Stimulated activated CD4-positive, alpha-beta T cell treated with anti-CD3 and anti-CD28 coated beads, Interleukin-4, amount 100 ng/mL, for 4 hours (primary cell): ENCODE measurements at regions not wholly inside any gene's neighbourhood (a gene's known extent, or its start where the extent isn't known, plus 50 kb on each side); places are given as distances from the start of the nearest gene placed in this dataset.
"Not testable (repeated sequence)": the region's sequence is repeated elsewhere in the genome, so short reads cannot be mapped to it uniquely, and the experiment has no call there.

ENCODE experiments used
- DNase-seq, 2 experiments: peaks; one replicate each; pipeline ENCODE4 v3.0.0-alpha.2; 2020

DNA sequence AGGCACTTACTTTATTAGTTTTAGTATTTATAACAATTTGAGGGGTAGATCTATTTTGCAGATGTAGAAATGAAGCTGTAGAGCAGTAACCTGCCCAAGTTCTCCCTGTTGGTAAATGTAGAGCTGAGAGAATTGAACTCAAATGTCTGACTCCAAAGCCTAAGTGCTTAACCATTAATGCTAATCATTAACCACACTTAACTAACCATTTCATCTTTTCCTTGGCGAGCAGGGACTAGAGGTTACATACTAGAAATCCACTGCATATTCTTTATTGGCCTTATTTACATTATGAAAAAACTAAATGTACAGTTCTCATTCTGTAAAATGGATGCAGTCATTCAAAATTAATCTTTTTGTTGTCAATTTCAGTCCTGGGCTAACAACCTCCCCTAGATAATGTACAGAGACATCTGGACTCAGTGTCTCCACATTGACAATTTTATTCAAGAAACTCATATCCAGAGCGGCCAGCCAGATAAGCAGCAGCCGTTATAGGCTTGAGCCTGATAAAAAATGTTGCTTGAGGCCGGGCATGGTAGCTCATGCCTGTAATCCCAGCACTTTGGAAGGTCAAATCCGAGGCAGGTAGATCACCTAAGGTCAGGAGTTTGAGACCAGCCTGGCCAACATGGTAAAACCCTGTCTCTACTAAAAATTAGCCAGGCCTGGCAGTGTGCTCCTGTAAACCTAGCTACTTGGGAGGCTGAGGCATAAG, 76.7 kb upstream of the PICALM start:
- no peak for DNase-seq

- no peak for DNase-seq
These were observed 76.0 kb upstream of the PICALM start for GRCh38 chr11:86144846-86145245.

DNA sequence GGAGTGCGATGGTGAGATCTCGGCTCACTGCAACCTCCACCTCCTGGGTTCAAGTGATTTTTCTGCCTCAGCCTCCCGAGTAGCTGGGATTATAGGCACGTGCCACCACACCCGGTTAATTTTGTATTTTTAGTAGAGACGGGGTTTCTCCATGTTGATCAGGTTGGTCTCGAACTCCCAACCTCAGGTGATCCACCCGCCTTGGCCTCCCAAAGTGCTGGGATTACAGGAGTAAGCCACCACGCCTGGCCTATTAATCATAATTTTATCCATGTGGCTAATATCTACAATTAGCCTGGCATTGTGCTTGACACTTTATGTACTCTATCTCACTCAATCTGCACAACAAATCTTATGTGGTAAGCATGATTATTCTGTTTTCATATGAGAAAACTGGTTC, 75.2 kb upstream of the PICALM start:
- not testable (repeated sequence) for DNase-seq

DNA sequence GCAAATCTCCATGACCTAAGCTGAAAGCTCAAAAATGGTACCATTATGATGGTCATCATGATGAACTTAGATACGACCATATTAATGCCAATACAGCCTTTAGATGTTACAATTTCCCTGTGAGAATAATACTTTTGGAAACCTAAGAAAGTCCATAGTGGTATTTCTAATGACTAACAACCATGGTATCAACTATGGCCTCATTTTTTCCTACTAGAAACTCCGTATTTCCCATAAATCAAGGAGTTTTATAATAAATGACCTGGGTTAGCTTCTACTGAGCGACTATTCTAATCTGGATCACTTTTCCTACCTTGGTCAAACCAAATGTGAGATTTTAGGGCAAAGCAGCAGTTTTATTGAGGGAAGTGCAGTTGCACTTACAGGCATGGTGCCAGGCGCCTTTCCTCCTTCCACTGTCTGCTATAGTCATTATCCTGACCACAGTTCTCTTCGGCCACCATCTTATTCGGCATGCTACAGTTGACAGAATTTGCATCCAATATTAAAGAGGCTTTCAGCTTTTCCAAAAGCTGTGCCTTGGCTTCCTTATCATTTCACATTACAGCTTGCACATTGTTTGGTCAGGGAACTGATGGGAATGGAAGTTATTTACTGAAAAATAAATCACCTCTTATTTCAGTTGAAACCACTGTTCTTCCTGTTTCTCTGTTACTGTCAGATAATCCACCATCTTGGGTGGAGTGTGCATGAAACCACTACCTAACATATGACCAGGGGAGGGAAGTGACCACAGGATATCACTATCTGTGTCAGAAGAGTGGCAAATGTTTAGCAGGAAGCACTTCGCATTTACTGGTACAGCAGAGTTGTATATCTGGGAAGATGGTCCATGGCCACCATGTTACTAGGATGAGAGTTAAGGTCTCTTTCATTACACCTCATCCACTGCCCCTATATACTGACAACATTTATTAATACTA, 74.5 kb upstream of the PICALM start:
- DNase-seq: no peak

- no peak for DNase-seq
These were observed 73.3 kb upstream of the PICALM start for GRCh38 chr11:86142170-86142569.

DNA sequence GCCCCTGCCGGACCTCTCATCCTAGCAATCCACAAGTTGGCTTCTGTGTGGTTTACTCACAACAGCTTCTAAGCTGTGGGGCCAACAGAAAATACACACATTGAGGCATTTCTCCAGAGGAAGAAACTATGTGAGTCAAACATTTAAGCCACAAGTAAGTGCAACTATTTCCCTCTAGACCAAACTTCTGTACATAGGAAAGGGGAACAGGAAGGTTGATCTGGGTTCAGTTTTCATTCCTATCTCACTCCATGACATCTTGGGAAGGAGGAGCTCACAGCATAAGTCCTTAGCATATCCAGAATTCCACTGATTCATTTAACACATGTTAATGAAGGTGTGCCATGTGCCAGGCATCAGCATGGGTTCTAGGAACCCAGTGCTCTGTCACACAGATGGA, 72.8 kb upstream of the PICALM start:
- DNase-seq: no peak

- DNase-seq: no peak
These were observed 71.6 kb upstream of the PICALM start for GRCh38 chr11:86140334-86140990.

DNA sequence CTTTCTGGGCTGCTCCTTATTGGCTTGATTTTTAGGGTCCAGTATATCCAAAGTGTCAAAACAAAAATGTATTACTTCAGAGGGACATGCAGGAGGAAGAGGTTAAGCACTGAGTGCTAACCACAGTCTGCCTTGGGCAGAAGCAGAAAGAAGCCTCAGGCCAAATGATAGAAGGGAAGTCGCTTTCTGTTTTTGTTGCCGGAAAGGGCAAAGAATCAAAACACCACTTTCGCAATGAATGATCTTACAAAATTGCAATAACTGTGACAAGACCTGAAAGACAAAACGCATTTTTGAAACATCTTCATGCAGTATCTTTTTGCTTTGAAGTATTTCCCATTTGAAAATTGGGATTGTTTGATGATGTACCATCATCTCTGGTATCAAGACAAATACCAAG, 70.1 kb upstream of the PICALM start:
- no peak for DNase-seq

DNA sequence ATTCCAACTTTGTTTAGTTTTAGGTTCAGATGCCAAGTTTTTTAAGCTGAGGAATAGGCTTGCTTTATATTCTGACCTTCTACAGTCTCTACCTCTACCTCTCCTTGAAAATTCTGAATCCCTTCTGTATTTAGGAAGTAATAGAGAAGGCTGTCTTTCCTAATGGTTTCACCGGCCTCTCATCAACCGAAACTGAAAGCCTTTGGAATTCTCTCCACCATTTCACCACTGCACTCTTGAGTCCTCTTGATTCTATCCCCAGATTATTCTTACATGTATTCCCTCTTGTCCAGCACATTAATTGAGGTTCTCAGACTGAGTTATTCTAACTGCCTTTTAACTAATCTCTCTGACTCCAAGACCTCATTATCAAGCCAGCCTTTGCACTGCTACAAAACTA, 67.7 kb upstream of the PICALM start:
- DNase-seq: no peak

DNA sequence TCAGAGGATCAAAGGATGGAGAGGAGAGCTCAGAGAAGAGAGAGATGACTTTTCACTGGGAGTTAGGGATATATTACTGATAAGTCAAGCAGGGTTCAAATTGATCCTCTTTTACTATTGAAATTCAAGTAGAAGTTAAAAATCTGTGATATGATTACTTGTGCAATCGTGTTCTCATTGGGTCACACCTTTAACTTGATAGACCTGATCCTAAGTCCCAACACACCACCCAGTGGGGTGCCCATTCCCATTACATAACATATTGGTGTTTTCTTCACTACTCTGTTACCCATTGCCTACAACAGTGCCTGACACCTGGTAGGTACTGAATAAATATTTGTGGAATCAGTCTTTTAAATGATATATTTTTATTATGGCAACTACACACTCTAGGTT, 66.4 kb upstream of the PICALM start:
- DNase-seq: no peak

- DNase-seq: no peak
These were observed 65.9 kb upstream of the PICALM start for GRCh38 chr11:86134580-86135318.

GRCh38 chr11:86132667-86133249, 63.9 kb upstream of the PICALM start:
- no peak for DNase-seq

DNA sequence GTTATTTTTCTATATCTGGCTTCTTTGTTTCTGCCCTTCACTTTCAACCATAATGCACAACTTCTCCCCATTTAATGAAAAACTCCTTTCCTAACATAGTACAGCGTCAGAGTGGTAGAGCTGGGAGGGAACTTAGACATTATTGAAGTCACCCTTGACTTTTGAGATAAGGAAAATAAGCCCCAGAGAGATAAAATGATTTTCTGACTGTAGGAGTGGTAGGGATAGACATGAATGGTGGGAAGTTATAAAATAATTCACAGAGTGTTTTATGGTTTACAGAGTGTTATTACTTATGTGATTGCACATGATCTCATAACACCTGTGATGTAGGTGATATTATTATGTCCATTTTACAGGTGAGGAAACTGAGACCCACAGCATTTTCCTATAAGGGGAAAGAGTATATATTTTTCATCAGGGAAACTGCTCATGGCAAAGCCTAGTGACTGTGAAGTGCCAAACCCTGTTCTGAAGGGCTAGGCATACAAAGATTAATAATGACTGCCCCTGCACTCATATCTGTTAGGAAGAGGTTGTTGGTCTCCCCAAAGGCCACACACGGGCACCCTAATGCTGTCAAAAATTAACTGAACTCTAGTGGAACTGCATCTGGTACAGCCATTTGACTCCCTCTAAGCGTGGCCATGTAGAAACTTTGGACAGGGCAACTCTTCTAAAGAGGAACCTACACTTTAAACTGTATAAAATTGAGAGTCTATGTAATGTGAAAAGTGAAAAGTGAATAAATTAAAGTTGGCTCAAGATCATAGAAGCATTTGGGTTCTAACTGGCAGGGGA, 61.1 kb upstream of the PICALM start:
- no peak for DNase-seq

- no peak for DNase-seq
These were observed 60.0 kb upstream of the PICALM start for GRCh38 chr11:86128914-86129313.

DNA sequence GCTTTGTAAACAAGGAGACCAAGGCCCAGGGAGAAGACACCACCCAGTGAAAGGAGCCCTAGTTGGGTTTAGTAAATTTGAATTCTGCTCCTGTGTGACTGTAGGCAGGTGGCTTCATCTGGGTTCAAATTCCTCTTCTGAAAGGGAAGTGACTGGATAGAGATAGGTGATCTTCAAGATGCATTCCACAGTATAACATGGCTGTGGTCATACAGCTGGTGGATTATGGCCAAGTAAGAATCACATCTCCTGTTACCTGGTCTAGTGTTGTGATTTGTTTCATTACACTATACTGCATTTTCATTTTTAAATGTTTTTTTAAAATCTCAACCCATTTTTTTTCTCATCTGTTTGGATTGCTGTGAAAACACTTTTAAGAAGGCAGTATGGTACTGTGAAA, 58.0 kb upstream of the PICALM start:
- DNase-seq: no peak

- no peak for DNase-seq
These were observed 55.7 kb upstream of the PICALM start for GRCh38 chr11:86124251-86125233.

DNA sequence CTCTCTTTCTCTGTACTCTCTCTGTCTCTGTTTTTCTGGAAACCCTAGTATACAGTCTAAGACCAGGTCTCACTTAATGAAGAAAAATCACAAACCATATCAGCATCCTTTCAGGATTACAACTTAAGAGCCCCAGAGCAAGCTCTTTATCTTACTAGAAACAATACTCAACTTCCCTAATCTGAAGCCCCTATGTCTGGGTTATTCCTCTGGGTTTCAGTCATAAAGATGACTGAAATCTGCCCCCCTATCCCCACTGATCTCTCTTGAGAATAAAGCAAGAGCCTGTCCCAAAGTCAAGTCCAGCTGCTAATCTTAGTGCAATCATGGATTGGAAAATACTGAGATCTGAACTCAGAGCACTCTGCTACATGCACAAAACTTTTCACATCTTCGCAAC, 53.9 kb upstream of the PICALM start:
- DNase-seq: no peak

GRCh38 chr11:86120807-86121206, 51.9 kb upstream of the PICALM start:
- no peak for DNase-seq

DNA sequence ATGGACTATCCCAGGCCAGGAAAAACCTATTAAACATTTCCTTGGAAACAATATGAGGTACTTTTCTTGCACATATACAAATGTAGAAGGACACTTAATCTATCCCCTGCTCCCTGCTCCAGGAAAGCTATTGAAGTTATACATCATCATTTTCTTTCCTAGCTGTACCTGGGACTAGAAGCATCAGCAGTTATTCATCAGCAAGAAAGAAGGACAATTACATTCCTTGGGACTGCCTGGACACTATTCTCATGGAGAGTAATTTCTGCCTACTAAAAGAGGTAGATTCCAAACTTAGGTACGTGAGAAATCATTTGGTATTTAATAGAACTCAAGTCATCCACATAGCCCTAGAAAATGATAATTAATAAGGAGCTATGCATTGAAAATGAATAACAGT, 51.0 kb upstream of the PICALM start:
- DNase-seq: no peak

DNA sequence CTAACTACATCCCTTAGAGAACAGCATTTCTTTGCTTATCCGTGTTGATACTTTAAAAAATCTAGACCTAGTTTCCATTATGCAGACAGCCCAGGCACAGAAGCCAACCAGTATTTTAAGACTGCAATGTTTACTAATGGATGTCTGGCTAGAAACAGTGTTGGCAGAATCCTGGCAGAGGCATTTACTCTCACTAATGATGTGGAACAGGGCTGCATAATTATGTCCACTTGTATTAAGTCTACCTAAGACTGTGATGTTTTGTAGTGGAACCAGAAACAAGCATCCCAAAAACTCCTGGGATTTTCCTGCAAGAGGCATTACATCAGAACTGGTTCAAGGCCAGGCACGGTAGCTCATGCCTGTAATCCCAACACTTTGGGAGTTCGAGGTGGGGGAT, 50.2 kb upstream of the PICALM start:
- no peak for DNase-seq
